HG03039 (cell line): ENCODE measurements at regions not wholly inside any gene's neighbourhood (a gene's known extent, or its start where the extent isn't known, plus 50 kb on each side); places are given as distances from the start of the nearest gene placed in this dataset.

ENCODE experiments used
- ATAC-seq: cut with Tn5 transposase; IDR thresholded peaks from one replicate; pipeline ENCODE4 v1.9.1; 2021; ENCODE audit warnings: mild to moderate bottlenecking, moderate library complexity; ENCODE audit not compliant: unreplicated experiment

- ATAC-seq = no peak
Observed at GRCh38 chr18:46425511-46425910, 231.5 kb downstream of the LOXHD1 start.

GRCh38 chr18:46426021-46426678, 230.9 kb downstream of the LOXHD1 start:
- no peak for ATAC-seq

DNA sequence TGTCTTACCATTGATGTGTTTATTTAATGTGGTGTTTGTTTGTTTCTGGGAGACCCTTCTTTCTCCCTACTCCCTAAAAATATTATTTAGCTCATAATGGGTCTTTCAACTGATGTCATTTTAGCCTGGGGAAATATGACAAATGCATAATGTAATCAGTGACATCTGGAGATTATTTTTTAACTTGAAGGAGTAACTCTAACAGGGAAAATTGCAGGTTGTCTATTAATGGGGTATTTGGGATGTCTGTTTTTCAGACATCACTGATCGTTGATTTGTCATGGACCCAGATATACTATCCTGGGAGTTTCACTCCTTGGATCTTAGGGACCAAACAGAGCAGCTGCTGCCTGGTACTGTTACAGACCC, 230.4 kb downstream of the LOXHD1 start:
- no peak for ATAC-seq
